SKM-1 treated with dmso at 0.1 percent for 144 hours (cell line): ENCODE measurements at regions not wholly inside any gene's neighbourhood (a gene's known extent, or its start where the extent isn't known, plus 50 kb on each side); places are given as distances from the start of the nearest gene placed in this dataset.
"Not testable (repeated sequence)": the region's sequence is repeated elsewhere in the genome, so short reads cannot be mapped to it uniquely, and the experiment has no call there.

ENCODE experiments used
- DNase-seq: peaks from one replicate; lab custom pipeline; 2025; ENCODE audit not compliant: unreplicated experiment; lab: John Stamatoyannopoulos, UW

- no peak for DNase-seq
Measured at GRCh38 chr14:43338713-43339112, 1168.4 kb downstream of the FSCB start.

- no peak for DNase-seq
Measured at GRCh38 chr14:43336351-43336750, 1170.7 kb downstream of the FSCB start.

- DNase-seq: not testable (repeated sequence)
Measured at GRCh38 chr14:43326501-43327407, 1180.3 kb downstream of the FSCB start.

- no peak for DNase-seq
Measured at GRCh38 chr14:43316427-43316826, 1190.7 kb downstream of the FSCB start.

- no peak for DNase-seq
Measured at GRCh38 chr14:43313719-43314118, 1193.4 kb downstream of the FSCB start.

GRCh38 chr14:43308421-43309110 is 1198.5 kb downstream of the FSCB start:
- DNase-seq: no peak

GRCh38 chr14:43307836-43308235 is 1199.2 kb downstream of the FSCB start:
- no peak for DNase-seq

GRCh38 chr14:43306053-43306452 is 1201.0 kb downstream of the FSCB start:
- DNase-seq: no peak

GRCh38 chr14:43297794-43298193 is 1209.3 kb downstream of the FSCB start:
- no peak for DNase-seq

GRCh38 chr14:43296061-43296460 is 1211.0 kb downstream of the FSCB start:
- not testable (repeated sequence) for DNase-seq

- DNase-seq: no peak
Measured at GRCh38 chr14:43285575-43285974, 1221.5 kb downstream of the FSCB start.

GRCh38 chr14:43260056-43260455 is 1247.0 kb downstream of the FSCB start:
- DNase-seq: no peak

- DNase-seq: no peak
Measured at GRCh38 chr14:43258396-43258795, 1248.7 kb downstream of the FSCB start.

GRCh38 chr14:43256996-43257395 is 1250.1 kb downstream of the FSCB start:
- DNase-seq: not testable (repeated sequence)

GRCh38 chr14:43252866-43253265 is 1254.2 kb downstream of the FSCB start:
- no peak for DNase-seq

GRCh38 chr14:43249591-43249990 is 1257.5 kb downstream of the FSCB start:
- no peak for DNase-seq

- no peak for DNase-seq
Measured at GRCh38 chr14:43249116-43249515, 1258.0 kb downstream of the FSCB start.

- DNase-seq: no peak
Measured at GRCh38 chr14:43247877-43248276, 1259.2 kb downstream of the FSCB start.

- no peak for DNase-seq
Measured at GRCh38 chr14:43244142-43244625, 1262.9 kb downstream of the FSCB start.

- DNase-seq: no peak
Measured at GRCh38 chr14:43243168-43243567, 1263.9 kb downstream of the FSCB start.

GRCh38 chr14:43232261-43232660 is 1274.8 kb downstream of the FSCB start:
- DNase-seq: no peak

GRCh38 chr14:43215524-43215923 is 1291.6 kb downstream of the FSCB start:
- no peak for DNase-seq
